K562 (cell line): ENCODE measurements at regions not wholly inside any gene's neighbourhood (a gene's known extent, or its start where the extent isn't known, plus 50 kb on each side); places are given as distances from the start of the nearest gene placed in this dataset.
A peak's percentile ranks its signal among the peaks of the same experiment; 100 is the strongest.

Experiments
- CEBPG ChIP-seq, 3 experiments: fragments of 200-800 bp in 1 of 3; sonication (Bioruptor generic) in 1 of 3; sonication (generic) in 1 of 3; formaldehyde crosslinking in 1 of 3; IDR thresholded peaks in 2 of 3; conservative IDR thresholded peaks in 1 of 3; 2 replicates each; pipeline versions ENCODE4 v1.6.1 to v1.8.0; 2016 to 2022; ENCODE audit warnings: missing compliant biosample characterization in 2 of 3, missing genetic modification characterization in 2 of 3, mild to moderate bottlenecking in 1 of 3, missing genetic modification reagents in 1 of 3
- HDAC6 ChIP-seq: IDR thresholded peaks from 2 replicates; pipeline ENCODE4 v1.6.1; 2012; ENCODE audit warnings: low read depth, mild to moderate bottlenecking, control low read depth, inconsistent platforms, low read length, moderate library complexity
- MBD2 ChIP-seq: sonication (generic); IDR thresholded peaks from 2 replicates; pipeline ENCODE4 v1.6.1; 2016; ENCODE audit warnings: low read depth, borderline replicate concordance
- RAD21 ChIP-seq, 2 experiments: fragments of 250-450 bp in 1 of 2; fragments of 450-650 bp in 1 of 2; sonication (Bioruptor Pico) in 1 of 2; formaldehyde crosslinking in 1 of 2; IDR thresholded peaks in 1 of 2; conservative IDR thresholded peaks in 1 of 2; 2 replicates each; pipeline versions ENCODE4 v1.4.0 to v1.8.0; 2020 to 2022; ENCODE audit warnings: mild to moderate bottlenecking in 2 of 2, moderate library complexity in 1 of 2
- TF ChIP-seq, protein P1 (sequence below): fragments of 450-650 bp; IDR thresholded peaks from 2 replicates; pipeline ENCODE4 v1.6.1; 2016; ENCODE audit warnings: mild to moderate bottlenecking
- TF ChIP-seq, protein P2 (sequence below), 2 experiments: fragments of 450-650 bp in 1 of 2; sonication (generic) in 1 of 2; formaldehyde crosslinking in 1 of 2; IDR thresholded peaks in 1 of 2; conservative IDR thresholded peaks in 1 of 2; 2 replicates each; pipeline versions ENCODE4 v1.6.1 to v1.8.1; 2016 to 2023; ENCODE audit warnings: mild to moderate bottlenecking in 2 of 2, moderate library complexity in 2 of 2, inconsistent platforms in 1 of 2, missing genetic modification reagents in 1 of 2

DNA sequence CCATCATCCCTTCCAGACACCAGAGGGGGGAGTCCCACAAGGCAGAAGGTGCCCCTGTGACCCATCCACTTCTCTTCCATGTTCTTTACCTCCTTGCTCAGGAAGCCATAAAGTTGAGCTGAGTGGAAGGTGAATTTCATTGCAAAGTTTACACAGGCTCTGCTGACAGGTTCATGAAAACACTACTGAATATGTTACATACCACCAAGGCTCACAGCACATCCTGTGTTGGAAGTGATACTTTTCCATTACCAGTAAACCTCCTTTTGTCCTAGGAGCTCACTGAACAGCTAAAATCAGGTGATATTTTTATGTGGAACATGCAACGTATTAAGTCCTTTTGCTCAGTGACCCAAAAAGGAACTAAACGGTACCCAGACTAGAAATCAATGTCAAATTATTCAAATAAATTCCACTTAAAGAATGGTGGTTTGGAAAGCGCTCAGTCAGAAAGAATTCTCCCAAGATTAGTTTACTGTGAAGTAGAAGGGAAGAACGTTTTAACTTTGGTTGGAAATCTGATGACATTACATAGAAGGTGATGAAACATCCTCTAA is 196.2 kb upstream of the NUDT4 start (continued):
- TF ChIP-seq, protein P1, sequence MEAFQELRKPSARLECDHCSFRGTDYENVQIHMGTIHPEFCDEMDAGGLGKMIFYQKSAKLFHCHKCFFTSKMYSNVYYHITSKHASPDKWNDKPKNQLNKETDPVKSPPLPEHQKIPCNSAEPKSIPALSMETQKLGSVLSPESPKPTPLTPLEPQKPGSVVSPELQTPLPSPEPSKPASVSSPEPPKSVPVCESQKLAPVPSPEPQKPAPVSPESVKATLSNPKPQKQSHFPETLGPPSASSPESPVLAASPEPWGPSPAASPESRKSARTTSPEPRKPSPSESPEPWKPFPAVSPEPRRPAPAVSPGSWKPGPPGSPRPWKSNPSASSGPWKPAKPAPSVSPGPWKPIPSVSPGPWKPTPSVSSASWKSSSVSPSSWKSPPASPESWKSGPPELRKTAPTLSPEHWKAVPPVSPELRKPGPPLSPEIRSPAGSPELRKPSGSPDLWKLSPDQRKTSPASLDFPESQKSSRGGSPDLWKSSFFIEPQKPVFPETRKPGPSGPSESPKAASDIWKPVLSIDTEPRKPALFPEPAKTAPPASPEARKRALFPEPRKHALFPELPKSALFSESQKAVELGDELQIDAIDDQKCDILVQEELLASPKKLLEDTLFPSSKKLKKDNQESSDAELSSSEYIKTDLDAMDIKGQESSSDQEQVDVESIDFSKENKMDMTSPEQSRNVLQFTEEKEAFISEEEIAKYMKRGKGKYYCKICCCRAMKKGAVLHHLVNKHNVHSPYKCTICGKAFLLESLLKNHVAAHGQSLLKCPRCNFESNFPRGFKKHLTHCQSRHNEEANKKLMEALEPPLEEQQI, result no peak
- no peak for TF ChIP-seq MBD2
- no peak for TF ChIP-seq CEBPG (CRISPR knock-in tag; IDR thresholded peaks at IDR 0.05)
- peak in 1 of 2 experiments; percentile 56; a peak in 1 of 4 replicates for TF ChIP-seq CEBPG (tag; conservative IDR thresholded peaks at IDR 0.05 in 1 of 2, IDR thresholded peaks at IDR 0.05 in 1 of 2)
- no peak for TF ChIP-seq HDAC6
- TF ChIP-seq RAD21 (CRISPR knock-in tag; conservative IDR thresholded peaks at IDR 0.05 in 1 of 2, IDR thresholded peaks at IDR 0.05 in 1 of 2), result peak in 1 of 2 experiments; percentile 17; a peak in 2 of 4 replicates
- TF ChIP-seq, protein P2, sequence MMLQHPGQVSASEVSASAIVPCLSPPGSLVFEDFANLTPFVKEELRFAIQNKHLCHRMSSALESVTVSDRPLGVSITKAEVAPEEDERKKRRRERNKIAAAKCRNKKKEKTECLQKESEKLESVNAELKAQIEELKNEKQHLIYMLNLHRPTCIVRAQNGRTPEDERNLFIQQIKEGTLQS (IDR thresholded peaks at IDR 0.05), result 0 out of 2 replicates have a peak, but pooled peaks have one; percentile 15
- TF ChIP-seq, protein P2 (CRISPR knock-in tag; conservative IDR thresholded peaks at IDR 0.05), result no peak
